MCF 10A (cell line): ENCODE measurements at regions not wholly inside any gene's neighbourhood (a gene's known extent, or its start where the extent isn't known, plus 50 kb on each side); places are given as distances from the start of the nearest gene placed in this dataset.

Experiments used
- BruUV-seq: library from RNA; stranded (reverse); fragments of 400-500 nt; replicated peaks from 2 replicates; lab custom pipeline; 2021; lab: Mats Ljungman, UMichigan
- CTCF ChIA-PET: fragments of 300-600 bp; sonication (Branson Sonifier 250); formaldehyde crosslinking; extraction: SDS; loops from one replicate; lab custom pipeline; 2021; ENCODE audit warnings: antibody characterized with exemption, inconsistent platforms; lab: Yijun Ruan, JAX
- POLR2A ChIA-PET: fragments of 300-600, 350-650 bp; sonication (Branson Sonifier 250); formaldehyde crosslinking; extraction: SDS; loops from one replicate; lab custom pipeline; 2020; ENCODE audit warnings: antibody characterized with exemption, inconsistent platforms; lab: Yijun Ruan, JAX
- DNase-seq: peaks from one replicate; pipeline ENCODE4 v3.0.0-alpha.2; 2018; ENCODE audit not compliant: unreplicated experiment
- H3K27ac Mint-ChIP-seq: one replicate; pipeline ENCODE4 v1.8.0; 2022; ENCODE audit warnings: mild to moderate bottlenecking, low read depth, mixed read lengths; ENCODE audit not compliant: unreplicated experiment
- H3K27me3 Mint-ChIP-seq: one replicate; pipeline ENCODE4 v1.8.0; 2022; ENCODE audit warnings: mixed read lengths; ENCODE audit not compliant: insufficient read depth, unreplicated experiment
- H3K36me3 Mint-ChIP-seq: one replicate; pipeline ENCODE4 v1.8.0; 2022; ENCODE audit warnings: mild to moderate bottlenecking, moderate library complexity, mixed read lengths; ENCODE audit not compliant: insufficient read depth, unreplicated experiment
- H3K4me1 Mint-ChIP-seq: one replicate; pipeline ENCODE4 v1.8.0; 2022; ENCODE audit warnings: mixed read lengths; ENCODE audit not compliant: insufficient read depth, unreplicated experiment
- H3K4me3 Mint-ChIP-seq: one replicate; pipeline ENCODE4 v1.8.0; 2022; ENCODE audit warnings: mild to moderate bottlenecking, moderate library complexity, mixed read lengths; ENCODE audit not compliant: unreplicated experiment
- H3K9me3 Mint-ChIP-seq: one replicate; pipeline ENCODE4 v1.8.0; 2022; ENCODE audit warnings: mixed read lengths; ENCODE audit not compliant: unreplicated experiment
- intact Hi-C: fragments of 100-400 bp; cut with micrococcal nuclease; formaldehyde crosslinking; loops from 2 replicates; pipeline ENCODE4 v1.14.1; 2022
- TF ChIP-seq, protein P1 (sequence below): fragments of 200-600 bp; IDR thresholded peaks from one replicate; pipeline ENCODE4 v1.8.0; 2022; ENCODE audit warnings: antibody characterized with exemption, mild to moderate bottlenecking; ENCODE audit not compliant: unreplicated experiment

DNA sequence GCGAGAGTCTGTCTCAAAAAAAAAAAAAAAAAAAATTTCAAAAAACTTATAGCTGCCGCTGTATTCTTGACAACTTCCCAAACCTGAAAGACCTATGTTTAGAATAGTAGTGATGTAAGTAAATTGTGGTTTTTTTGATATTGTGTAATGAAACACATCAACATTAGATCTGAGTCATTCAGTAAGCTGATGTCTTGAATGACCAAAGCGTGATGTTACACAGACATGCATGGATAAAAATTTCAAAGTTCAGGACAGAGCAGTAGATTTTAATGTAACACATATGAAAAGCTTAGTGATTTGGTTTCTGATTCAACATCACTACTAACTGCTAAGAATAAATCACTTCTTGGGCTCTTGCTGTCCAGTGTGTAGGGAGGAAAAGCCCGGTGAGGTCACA is 69.3 kb upstream of the MEX3C start:
- POLR2A ChIA-PET: interaction anchor here (0.6 to 1.6 kb wide), 10 partner anchors 11 to 1684 kb away, joined by 3 to 7 read pairs (median 4); partner anchors contain the start of gene MEX3C
- Mint-ChIP-seq H3K36me3 (no peaks in the 10 kb centered on the region), H3K27me3 (no peaks in the 10 kb centered on the region), H3K4me3 (no peak overlapping the region), H3K4me1 (peaks cover 11% of the 10 kb centered on the region), H3K27ac (no peak overlapping the region), H3K9me3 (peaks cover 4% of the 10 kb centered on the region)
- TF ChIP-seq, protein P1, sequence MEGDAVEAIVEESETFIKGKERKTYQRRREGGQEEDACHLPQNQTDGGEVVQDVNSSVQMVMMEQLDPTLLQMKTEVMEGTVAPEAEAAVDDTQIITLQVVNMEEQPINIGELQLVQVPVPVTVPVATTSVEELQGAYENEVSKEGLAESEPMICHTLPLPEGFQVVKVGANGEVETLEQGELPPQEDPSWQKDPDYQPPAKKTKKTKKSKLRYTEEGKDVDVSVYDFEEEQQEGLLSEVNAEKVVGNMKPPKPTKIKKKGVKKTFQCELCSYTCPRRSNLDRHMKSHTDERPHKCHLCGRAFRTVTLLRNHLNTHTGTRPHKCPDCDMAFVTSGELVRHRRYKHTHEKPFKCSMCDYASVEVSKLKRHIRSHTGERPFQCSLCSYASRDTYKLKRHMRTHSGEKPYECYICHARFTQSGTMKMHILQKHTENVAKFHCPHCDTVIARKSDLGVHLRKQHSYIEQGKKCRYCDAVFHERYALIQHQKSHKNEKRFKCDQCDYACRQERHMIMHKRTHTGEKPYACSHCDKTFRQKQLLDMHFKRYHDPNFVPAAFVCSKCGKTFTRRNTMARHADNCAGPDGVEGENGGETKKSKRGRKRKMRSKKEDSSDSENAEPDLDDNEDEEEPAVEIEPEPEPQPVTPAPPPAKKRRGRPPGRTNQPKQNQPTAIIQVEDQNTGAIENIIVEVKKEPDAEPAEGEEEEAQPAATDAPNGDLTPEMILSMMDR: no peak
- no TSS peak for BruUV-seq
- intact Hi-C loops: loop anchor here (2.0 kb wide), 2 partner anchors 68 to 132 kb away; no protein-coding TSS in a partner anchor
- peak; percentile 80 for DNase-seq
- CTCF ChIA-PET: interaction anchor here (0.7 to 1.9 kb wide), 4 partner anchors 12 to 134 kb away, joined by 3 to 6 read pairs (median 4); no protein-coding TSS in a partner anchor

DNA sequence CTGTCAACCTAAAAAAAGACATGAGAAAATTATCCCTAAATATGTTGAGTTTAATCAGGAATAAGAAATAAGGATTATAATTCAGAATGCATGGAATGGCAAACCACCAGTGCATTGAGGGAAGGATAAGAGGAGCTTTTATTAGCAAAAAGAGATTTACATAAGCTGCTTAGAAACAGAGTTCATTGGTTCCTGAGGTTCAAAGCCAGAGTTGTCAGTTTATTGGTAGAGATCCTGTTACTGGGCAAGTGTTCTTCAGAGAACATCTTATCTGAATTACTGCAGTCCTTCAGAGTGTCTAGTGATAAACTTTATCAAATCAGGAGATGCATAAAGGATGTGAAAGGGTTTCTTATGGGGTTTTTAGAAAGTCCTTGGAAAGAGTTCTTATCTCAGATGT is 76.0 kb upstream of the MEX3C start:
- intact Hi-C loops: no loop called here
- TF ChIP-seq, protein P1: no peak
- no peak for DNase-seq
- Mint-ChIP-seq H3K9me3 (peaks cover 5% of the 10 kb centered on the region), H3K4me1 (no peaks in the 10 kb centered on the region), H3K27me3 (no peaks in the 10 kb centered on the region), H3K36me3 (no peaks in the 10 kb centered on the region), H3K27ac (no peak overlapping the region), H3K4me3 (no peak overlapping the region)
- ChIA-PET CTCF (no interaction called here), POLR2A (no interaction called here)
- BruUV-seq: no TSS peak

DNA sequence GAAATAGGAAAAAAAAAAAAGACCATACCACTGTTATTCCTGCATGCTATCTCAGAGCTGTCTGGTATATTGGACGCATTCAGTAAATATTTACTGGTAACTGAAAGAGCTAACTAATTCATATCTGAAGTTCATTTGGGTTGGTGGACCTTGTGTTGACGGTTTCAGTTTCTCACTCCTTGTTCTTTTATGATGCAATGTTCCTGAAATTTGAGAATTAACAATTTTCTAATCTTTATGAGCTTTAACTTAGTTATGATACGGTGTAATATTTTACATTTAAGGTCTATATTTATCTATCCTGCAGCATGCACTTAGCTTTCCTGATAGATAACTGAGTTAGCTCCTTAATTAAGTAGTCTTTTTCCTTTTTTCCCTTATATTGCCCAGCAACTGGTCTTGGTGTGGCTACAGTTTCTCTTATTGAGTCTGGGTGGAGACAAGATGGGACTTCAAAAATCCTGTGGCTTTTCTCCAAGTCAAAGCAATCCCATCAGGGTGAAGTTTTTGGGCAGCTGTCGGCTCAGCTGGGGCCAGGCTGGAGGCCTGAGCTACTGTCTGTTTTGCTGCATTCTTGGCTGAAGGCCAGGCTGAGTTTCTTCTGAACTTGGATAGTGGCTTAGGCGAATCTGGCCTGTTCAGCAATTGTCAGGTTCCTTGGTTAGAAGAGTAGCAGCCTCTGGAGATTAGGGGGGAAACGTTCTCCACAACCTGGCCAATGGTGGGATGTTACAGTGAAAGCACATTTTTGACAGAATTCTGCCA is 78.4 kb upstream of the MEX3C start:
- ChIA-PET POLR2A (interaction anchor here (0.7 to 0.9 kb wide), 4 partner anchors 46 to 259 kb away, joined by 3 to 4 read pairs (median 3); no protein-coding TSS in a partner anchor), CTCF (interaction anchor here (0.6 to 1.5 kb wide), 6 partner anchors 146 to 1511 kb away, joined by 3 to 6 read pairs (median 3); no protein-coding TSS in a partner anchor)
- peak; percentile 38 for DNase-seq
- Mint-ChIP-seq H3K36me3 (no peaks in the 10 kb centered on the region), H3K27me3 (no peaks in the 10 kb centered on the region), H3K9me3 (peaks cover 5% of the 10 kb centered on the region), H3K4me3 (no peak overlapping the region), H3K4me1 (no peaks in the 10 kb centered on the region), H3K27ac (no peak overlapping the region)
- BruUV-seq: no TSS peak
- TF ChIP-seq, protein P1: no peak
- intact Hi-C loops: loop anchor here (2.0 to 5.0 kb wide), 2 partner anchors 165 to 391 kb away; no protein-coding TSS in a partner anchor

DNA sequence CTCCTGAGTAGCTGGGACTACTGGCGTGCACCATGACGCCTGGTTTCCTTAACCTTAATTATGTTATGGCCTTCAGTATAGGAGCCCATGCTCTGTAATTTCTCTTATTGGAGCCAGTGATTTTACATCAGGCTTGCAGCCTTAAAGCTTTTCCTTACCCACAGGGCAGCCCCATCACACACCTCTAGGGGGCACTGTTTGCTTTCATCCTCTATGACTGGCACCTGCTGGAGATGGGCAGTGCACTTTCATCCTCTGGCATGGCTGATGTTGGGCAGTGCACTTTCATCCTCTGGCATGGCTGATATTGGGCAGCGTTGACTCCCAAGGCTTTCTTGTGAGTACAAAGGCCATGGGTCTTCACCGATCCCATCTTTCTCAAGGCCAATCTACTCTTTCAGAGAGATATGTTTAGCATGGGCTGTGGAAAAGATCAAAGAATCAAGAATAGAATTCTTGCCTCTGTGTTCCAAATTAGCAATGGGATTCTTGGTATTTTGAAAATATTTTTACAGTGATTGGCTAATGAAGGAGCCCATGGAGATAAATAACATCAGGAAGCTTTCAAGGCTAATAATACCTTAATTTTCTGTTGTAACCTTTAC is 80.7 kb upstream of the MEX3C start:
- H3K4me3 Mint-ChIP-seq: no peak overlapping the region
- H3K27ac Mint-ChIP-seq: no peak overlapping the region
- TF ChIP-seq, protein P1: peak; percentile 87
- H3K27me3 Mint-ChIP-seq: no peaks in the 10 kb centered on the region
- BruUV-seq: no TSS peak
- H3K9me3 Mint-ChIP-seq: no peaks in the 10 kb centered on the region
- H3K4me1 Mint-ChIP-seq: no peaks in the 10 kb centered on the region
- ChIA-PET POLR2A (interaction anchor here (0.6 to 0.9 kb wide), 4 partner anchors 38 to 236 kb away, joined by 3 read pairs; no protein-coding TSS in a partner anchor), CTCF (interaction anchor here (0.5 to 2.3 kb wide), 38 partner anchors 10 to 751 kb away, joined by 3 to 9 read pairs (median 4); no protein-coding TSS in a partner anchor)
- H3K36me3 Mint-ChIP-seq: no peaks in the 10 kb centered on the region
- intact Hi-C loops: loop anchor here (1.0 to 5.0 kb wide), 4 partner anchors 106 to 389 kb away; no protein-coding TSS in a partner anchor
- DNase-seq: peak; percentile 87
